KMS-11 (cell line): ENCODE measurements at regions not wholly inside any gene's neighbourhood (a gene's known extent, or its start where the extent isn't known, plus 50 kb on each side); places are given as distances from the start of the nearest gene placed in this dataset.

Experiments used
- H2AFZ ChIP-seq: fragments of 200-600 bp; sonication (generic); 2 replicates; pipeline ENCODE4 v1.6.1; 2016; ENCODE audit warnings: antibody characterized with exemption, mixed run types, low read depth
- H3K27ac ChIP-seq: fragments of 200-600 bp; sonication (generic); 2 replicates; pipeline ENCODE4 v1.6.1; 2016; ENCODE audit warnings: mild to moderate bottlenecking, mixed run types
- H3K27me3 ChIP-seq: fragments of 200-600 bp; sonication (generic); 2 replicates; pipeline ENCODE4 v1.6.1; 2017; ENCODE audit warnings: mild to moderate bottlenecking, low read depth, mixed run types, moderate library complexity; ENCODE audit not compliant: insufficient read depth
- H3K36me3 ChIP-seq: fragments of 200-600 bp; sonication (generic); 2 replicates; pipeline ENCODE4 v1.6.1; 2017; ENCODE audit warnings: mild to moderate bottlenecking, mixed run types; ENCODE audit not compliant: insufficient read depth
- H3K4me1 ChIP-seq: fragments of 200-600 bp; sonication (generic); 2 replicates; pipeline ENCODE4 v1.6.1; 2016; ENCODE audit warnings: mild to moderate bottlenecking, low read depth, mixed run types; ENCODE audit not compliant: poor library complexity, severe bottlenecking
- H3K4me2 ChIP-seq: fragments of 200-600 bp; sonication (generic); 2 replicates; pipeline ENCODE4 v1.7.0; 2016; ENCODE audit warnings: mild to moderate bottlenecking, mixed run types
- H3K4me3 ChIP-seq: fragments of 200-600 bp; sonication (generic); IDR thresholded peaks from 2 replicates; pipeline ENCODE4 v1.6.1; 2017; ENCODE audit warnings: low read depth, low read length, mixed read lengths; ENCODE audit not compliant: insufficient read depth
- H3K79me2 ChIP-seq: fragments of 200-600 bp; sonication (generic); 2 replicates; pipeline ENCODE4 v1.6.1; 2016; ENCODE audit warnings: low read depth, mixed run types; ENCODE audit not compliant: insufficient read depth
- H3K9ac ChIP-seq: fragments of 200-600 bp; sonication (generic); 2 replicates; pipeline ENCODE4 v1.6.1; 2016; ENCODE audit warnings: mild to moderate bottlenecking, mixed run types
- H4K20me1 ChIP-seq: fragments of 200-600 bp; sonication (generic); 2 replicates; pipeline ENCODE4 v1.6.1; 2016; ENCODE audit warnings: mild to moderate bottlenecking, mixed run types; ENCODE audit not compliant: insufficient read depth
- TF ChIP-seq, protein P1 (sequence below): fragments of 200-600 bp; sonication (generic); conservative IDR thresholded peaks from 2 replicates; pipeline ENCODE4 v1.6.1; 2017; ENCODE audit warnings: low read depth, mild to moderate bottlenecking, antibody characterized with exemption, low read length, moderate library complexity, mixed read lengths

GRCh38 chr21:15932726-15933125 lies 202.9 kb downstream of the USP25 start:
- no peaks in the 10 kb centered on the region for H4K20me1 ChIP-seq
- TF ChIP-seq, protein P1, sequence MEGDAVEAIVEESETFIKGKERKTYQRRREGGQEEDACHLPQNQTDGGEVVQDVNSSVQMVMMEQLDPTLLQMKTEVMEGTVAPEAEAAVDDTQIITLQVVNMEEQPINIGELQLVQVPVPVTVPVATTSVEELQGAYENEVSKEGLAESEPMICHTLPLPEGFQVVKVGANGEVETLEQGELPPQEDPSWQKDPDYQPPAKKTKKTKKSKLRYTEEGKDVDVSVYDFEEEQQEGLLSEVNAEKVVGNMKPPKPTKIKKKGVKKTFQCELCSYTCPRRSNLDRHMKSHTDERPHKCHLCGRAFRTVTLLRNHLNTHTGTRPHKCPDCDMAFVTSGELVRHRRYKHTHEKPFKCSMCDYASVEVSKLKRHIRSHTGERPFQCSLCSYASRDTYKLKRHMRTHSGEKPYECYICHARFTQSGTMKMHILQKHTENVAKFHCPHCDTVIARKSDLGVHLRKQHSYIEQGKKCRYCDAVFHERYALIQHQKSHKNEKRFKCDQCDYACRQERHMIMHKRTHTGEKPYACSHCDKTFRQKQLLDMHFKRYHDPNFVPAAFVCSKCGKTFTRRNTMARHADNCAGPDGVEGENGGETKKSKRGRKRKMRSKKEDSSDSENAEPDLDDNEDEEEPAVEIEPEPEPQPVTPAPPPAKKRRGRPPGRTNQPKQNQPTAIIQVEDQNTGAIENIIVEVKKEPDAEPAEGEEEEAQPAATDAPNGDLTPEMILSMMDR, result no peak
- H3K79me2 ChIP-seq, result no peaks in the 10 kb centered on the region
- no peaks in the 10 kb centered on the region for H3K36me3 ChIP-seq
- no peaks in the 10 kb centered on the region for H3K27me3 ChIP-seq
- no peak overlapping the region for H3K9ac ChIP-seq
- no peak overlapping the region for H2AFZ ChIP-seq
- no peak overlapping the region for H3K4me3 ChIP-seq
- H3K27ac ChIP-seq, result no peak overlapping the region
- no peaks in the 10 kb centered on the region for H3K4me1 ChIP-seq
- no peak overlapping the region for H3K4me2 ChIP-seq

- Histone ChIP-seq H3K4me1 (no peaks in the 10 kb centered on the region), H3K27me3 (no peaks in the 10 kb centered on the region), H3K9ac (no peak overlapping the region), H3K4me3 (no peak overlapping the region), H3K79me2 (no peaks in the 10 kb centered on the region), H2AFZ (no peak overlapping the region), H3K36me3 (no peaks in the 10 kb centered on the region), H3K4me2 (no peak overlapping the region), H3K27ac (no peak overlapping the region), H4K20me1 (no peaks in the 10 kb centered on the region)
- TF ChIP-seq, protein P1, result no peak
These were observed 205.7 kb downstream of the USP25 start for GRCh38 chr21:15935530-15935929.

- H3K36me3 ChIP-seq, result no peaks in the 10 kb centered on the region
- no peaks in the 10 kb centered on the region for H3K4me1 ChIP-seq
- H3K4me3 ChIP-seq, result no peak overlapping the region
- TF ChIP-seq, protein P1, result no peak
- no peak overlapping the region for H2AFZ ChIP-seq
- H3K27ac ChIP-seq, result no peak overlapping the region
- H3K27me3 ChIP-seq, result no peaks in the 10 kb centered on the region
- H3K4me2 ChIP-seq, result no peak overlapping the region
- H3K79me2 ChIP-seq, result no peaks in the 10 kb centered on the region
- no peak overlapping the region for H3K9ac ChIP-seq
- H4K20me1 ChIP-seq, result no peaks in the 10 kb centered on the region
These were observed 213.4 kb downstream of the USP25 start for GRCh38 chr21:15943009-15943666.

GRCh38 chr21:15947677-15948076 lies 217.9 kb downstream of the USP25 start:
- no peak overlapping the region for H3K27ac ChIP-seq
- H3K9ac ChIP-seq, result no peak overlapping the region
- H3K4me3 ChIP-seq, result no peak overlapping the region
- H2AFZ ChIP-seq, result no peak overlapping the region
- H3K27me3 ChIP-seq, result no peaks in the 10 kb centered on the region
- no peaks in the 10 kb centered on the region for H4K20me1 ChIP-seq
- H3K79me2 ChIP-seq, result no peaks in the 10 kb centered on the region
- no peaks in the 10 kb centered on the region for H3K4me1 ChIP-seq
- no peak overlapping the region for H3K4me2 ChIP-seq
- TF ChIP-seq, protein P1, result no peak
- H3K36me3 ChIP-seq, result no peaks in the 10 kb centered on the region
